IPS-18c (cell line): ENCODE measurements at regions not wholly inside any gene's neighbourhood (a gene's known extent, or its start where the extent isn't known, plus 50 kb on each side); places are given as distances from the start of the nearest gene placed in this dataset.

Experiments used
- H3K4me3 ChIP-seq: 2 replicates; pipeline ENCODE4 v1.7.0; 2013; ENCODE audit warnings: low read depth, mild to moderate bottlenecking, low read length, moderate library complexity; ENCODE audit not compliant: insufficient read depth
- H3K9me3 ChIP-seq: one replicate; pipeline ENCODE4 v1.6.1; 2013; ENCODE audit warnings: mild to moderate bottlenecking, low read length, moderate library complexity; ENCODE audit not compliant: control insufficient read depth, insufficient read depth

DNA sequence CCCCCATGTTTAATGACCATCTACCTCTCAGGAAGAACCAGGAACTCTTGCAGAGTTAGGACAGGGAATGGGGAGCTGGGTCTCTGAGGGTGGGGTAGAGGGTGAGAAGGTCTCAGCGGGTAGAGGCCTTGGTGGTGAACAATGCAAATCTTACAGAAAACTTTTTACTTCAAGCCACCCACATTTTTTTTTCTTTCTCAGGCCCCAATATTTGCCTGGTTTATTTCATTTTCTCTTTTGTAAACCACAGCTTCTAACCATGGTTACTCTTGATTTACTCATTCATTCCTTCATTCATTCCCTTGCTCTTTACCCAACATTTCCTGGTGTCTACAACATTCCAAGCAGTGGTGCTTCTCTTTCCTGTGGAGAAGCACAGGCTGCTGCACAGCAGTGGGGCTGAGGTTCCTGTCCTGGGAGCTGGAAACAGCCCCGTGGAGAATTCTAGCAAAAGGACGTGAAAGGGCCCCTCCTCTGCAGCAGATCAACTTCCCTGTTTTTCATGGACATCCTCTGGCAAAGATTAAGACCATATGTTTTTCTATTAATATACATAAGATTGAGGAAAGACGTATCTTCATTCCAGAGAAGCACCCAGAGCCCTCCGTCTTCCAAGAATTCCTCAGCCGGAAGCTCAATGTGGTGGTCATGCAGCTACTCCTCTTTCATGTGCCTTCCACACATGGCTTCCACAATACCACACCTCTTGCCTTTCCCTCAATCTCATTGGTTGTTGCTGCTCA, 224.4 kb upstream of the SESN3 start:
- Histone ChIP-seq H3K9me3 (peaks cover 2% of the 10 kb centered on the region), H3K4me3 (no peak overlapping the region)

GRCh38 chr11:95453616-95454171, 222.7 kb upstream of the SESN3 start:
- Histone ChIP-seq H3K4me3 (no peak overlapping the region), H3K9me3 (peaks cover 2% of the 10 kb centered on the region)

- Histone ChIP-seq H3K4me3 (no peak overlapping the region), H3K9me3 (no peaks in the 10 kb centered on the region)
Observed at GRCh38 chr11:95451682-95452081, 220.7 kb upstream of the SESN3 start.

GRCh38 chr11:95451261-95451660, 220.3 kb upstream of the SESN3 start:
- Histone ChIP-seq H3K4me3 (no peak overlapping the region), H3K9me3 (no peaks in the 10 kb centered on the region)

- no peaks in the 10 kb centered on the region for H3K9me3 ChIP-seq
- H3K4me3 ChIP-seq, result no peak overlapping the region
Observed at GRCh38 chr11:95450547-95451123, 219.6 kb upstream of the SESN3 start.

DNA sequence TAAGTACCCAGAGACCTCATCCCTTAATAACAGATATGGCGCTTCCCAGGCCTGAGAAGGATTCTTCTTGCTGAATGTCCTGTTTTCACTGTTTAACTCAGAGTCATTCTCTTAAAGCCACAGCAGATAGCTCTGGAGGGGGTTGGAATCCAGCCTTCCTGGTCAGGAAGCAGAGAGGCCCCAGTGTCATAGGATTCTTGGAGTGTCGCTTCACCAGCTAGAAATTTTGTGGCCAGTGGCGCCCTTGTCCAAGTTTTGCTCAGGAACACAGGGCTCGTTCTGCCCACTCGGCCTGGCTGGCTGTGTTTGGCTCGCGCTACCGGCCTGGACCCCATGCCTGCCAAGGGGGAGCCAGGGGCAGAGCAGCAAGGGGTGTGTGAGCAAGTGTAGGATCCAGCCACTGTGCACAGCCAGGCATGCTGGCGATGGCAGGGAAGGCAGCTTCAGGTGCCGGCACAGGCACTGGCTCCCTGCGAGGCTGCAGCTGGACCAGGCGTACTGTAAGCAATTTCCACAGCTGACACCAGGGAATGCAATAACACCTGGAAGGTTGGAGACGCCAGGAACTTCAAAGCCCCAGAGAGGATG, 214.8 kb upstream of the SESN3 start:
- no peaks in the 10 kb centered on the region for H3K9me3 ChIP-seq
- no peak overlapping the region for H3K4me3 ChIP-seq

DNA sequence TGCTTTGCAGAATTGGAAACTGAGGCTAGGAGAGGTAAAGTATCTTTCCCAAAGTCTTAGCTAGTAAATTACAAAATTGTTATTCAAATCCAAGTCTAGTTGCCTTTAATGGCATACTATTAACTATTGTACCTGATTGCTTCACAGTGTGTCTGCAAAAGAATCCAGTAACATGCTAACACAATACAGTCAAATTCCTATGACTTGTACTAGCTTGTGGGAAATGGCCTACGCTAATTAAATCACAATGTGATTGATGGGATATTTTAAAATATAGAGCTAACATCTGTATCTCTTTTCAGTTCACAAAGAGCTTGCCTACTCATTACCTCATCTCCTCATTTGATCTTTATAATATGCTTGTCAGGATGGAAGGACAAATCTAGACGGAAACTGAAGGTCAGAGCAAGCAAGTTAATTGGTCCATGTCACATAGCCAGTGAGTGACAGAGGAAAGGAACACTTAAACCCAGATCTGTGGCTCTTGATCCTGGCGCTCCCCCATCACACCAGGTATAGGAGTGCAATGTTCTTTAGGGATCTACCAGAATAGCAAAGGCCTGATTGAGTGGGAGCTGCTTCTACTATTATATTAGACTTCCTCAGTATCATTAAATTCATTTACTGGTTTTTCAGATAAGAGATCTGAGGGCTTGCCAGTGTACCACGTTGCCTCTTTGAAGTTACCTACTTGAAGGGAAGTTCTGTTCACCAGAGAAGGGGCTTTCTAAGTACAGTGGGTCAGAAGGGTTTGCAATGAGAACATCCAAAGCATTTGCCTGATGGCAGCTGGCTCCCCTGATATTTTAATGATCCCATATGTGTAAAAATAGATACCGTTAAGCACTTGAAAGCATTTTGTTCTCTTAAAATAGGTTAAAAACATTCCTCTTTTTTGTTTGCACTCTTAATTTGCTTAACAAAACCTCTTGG, 213.6 kb upstream of the SESN3 start:
- H3K4me3 ChIP-seq, result no peak overlapping the region
- no peaks in the 10 kb centered on the region for H3K9me3 ChIP-seq

DNA sequence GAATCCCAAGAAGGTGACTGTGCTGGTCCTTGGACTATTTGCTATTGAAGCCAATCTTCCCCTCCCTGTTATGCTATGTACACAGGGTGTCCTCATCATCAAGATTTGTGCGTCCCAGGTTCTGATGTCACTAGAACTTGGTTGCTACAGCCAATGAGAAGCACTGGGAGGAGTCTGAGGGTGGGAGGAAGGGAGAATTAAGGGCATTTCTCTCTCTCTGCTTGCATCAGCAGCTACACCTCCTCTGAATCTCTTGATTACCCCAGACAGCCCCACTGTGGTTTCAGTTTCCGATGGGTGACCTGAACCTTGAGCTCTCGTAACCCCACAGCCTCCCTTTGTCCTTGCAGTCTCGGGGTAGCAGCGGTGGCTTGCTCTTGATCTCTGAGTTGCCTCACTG, 212.4 kb upstream of the SESN3 start:
- Histone ChIP-seq H3K9me3 (no peaks in the 10 kb centered on the region), H3K4me3 (no peak overlapping the region)

DNA sequence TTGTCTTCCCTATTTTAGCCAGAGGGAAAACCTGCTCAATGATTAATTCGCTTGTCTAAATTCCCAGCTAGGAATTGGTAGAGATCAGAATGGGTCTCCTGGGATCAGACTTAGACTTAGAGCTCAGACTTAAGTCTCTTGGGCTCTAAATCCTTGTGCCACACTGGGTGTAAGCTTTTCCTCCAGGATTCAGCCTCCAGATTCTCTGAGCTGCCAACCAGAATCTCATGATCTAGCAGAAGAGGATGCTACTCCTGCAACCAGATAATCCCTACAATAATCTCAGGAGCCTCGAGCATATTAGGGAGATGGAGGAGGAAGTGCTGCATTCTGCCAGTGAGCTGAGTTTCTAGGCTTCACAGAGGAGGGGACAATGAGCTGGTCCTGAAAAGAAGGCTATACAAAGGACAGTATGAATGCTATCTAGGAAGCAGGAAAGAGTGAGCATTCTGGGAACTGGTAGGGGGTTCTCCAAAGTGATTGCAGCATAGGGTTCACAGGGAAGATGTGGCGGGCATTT, 211.6 kb upstream of the SESN3 start:
- no peak overlapping the region for H3K4me3 ChIP-seq
- no peaks in the 10 kb centered on the region for H3K9me3 ChIP-seq

GRCh38 chr11:95435628-95436353, 204.8 kb upstream of the SESN3 start:
- H3K4me3 ChIP-seq, result no peak overlapping the region
- no peaks in the 10 kb centered on the region for H3K9me3 ChIP-seq

DNA sequence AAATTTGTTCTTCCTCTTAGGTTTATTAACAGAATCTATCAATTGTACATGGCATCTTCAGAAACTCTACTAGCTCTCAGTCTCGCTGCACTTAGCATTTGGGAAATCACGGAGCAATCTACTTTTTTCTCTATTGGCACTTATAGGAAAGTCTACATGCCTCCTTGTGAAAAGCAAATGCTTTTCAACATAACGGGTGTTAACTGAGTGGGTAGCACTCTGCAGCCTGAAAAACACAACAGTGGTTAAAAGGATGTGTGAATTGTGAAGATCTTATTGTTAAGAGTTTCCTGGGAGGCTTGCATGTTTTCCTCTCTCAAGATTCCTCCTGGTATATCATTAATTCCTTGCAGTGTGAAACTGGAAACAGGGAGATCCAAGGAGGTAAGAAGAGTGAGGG, 204.2 kb upstream of the SESN3 start:
- H3K4me3 ChIP-seq, result no peak overlapping the region
- no peaks in the 10 kb centered on the region for H3K9me3 ChIP-seq

- no peak overlapping the region for H3K4me3 ChIP-seq
- H3K9me3 ChIP-seq, result no peaks in the 10 kb centered on the region
Observed at GRCh38 chr11:95434489-95435057, 203.6 kb upstream of the SESN3 start.

DNA sequence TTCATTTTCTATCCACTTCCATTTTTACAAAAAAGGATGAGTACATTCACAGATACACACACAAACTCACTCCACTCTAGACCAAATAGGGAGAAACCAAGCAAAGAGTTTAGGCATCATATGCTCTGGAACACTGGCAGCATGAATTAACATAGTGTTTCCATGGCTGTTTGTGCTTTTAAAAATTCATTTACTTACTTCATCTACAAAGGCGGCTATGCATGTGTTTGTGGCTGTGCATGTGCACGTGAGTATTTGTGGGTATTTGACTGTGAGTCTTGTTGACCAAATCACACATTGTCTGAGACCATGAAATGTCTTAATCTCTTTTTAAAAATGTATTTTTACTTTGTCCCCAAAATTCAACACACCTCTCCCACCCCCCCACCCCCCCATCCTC, 203.0 kb upstream of the SESN3 start:
- no peaks in the 10 kb centered on the region for H3K9me3 ChIP-seq
- H3K4me3 ChIP-seq, result no peak overlapping the region

DNA sequence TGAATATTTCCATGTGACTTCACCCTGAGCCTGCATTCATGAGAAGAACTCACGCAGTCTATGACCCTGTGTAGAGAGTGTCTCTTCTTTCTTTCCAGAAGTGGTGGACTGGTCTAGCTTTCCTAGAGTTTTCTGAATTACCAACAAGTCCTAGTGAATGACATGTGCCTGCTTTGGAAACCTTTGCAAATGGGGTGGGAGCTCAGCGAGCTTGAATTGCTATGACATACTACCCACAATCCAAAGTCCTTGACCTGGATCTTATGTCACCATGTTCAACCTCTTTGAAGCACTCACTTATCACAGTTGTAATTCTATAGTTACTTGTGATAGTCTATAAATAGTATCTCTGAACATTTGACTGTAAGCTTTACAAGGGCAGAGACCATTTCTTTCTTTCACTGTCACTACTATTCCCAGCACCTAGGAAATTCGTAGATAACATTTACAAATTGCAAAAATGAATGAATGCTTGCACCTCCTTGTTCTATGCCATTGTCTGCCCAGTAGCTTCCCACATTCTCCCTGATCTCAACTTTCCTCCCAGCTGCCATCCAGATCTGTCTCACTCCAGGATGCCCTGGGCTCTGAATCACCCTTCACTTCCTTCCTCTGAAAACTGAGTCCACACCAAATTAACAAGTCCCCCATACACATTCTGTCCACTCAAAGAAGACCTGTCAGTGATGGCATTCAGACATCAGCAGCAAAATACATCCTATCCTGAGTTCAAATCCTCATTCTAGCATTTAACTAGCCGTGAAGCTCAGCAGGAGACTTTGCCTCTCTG, 201.9 kb upstream of the SESN3 start:
- H3K4me3 ChIP-seq, result no peak overlapping the region
- no peaks in the 10 kb centered on the region for H3K9me3 ChIP-seq

GRCh38 chr11:95429376-95429907, 198.4 kb upstream of the SESN3 start:
- H3K4me3 ChIP-seq, result no peak overlapping the region
- H3K9me3 ChIP-seq, result no peaks in the 10 kb centered on the region
